GM23338 (cell line): ENCODE measurements at regions not wholly inside any gene's neighbourhood (a gene's known extent, or its start where the extent isn't known, plus 50 kb on each side); places are given as distances from the start of the nearest gene placed in this dataset.

ENCODE experiments used
- ATAC-seq: fragments of 200-7000 bp; cut with Tn5 transposase; 3 replicates; pipeline ENCODE4 v1.9.1; 2020
- DNase-seq: peaks from one replicate; pipeline ENCODE4 v3.0.0-alpha.2; 2015; ENCODE audit warnings: low spot score
- H2AFZ ChIP-seq: fragments of 200-600 bp; sonication (generic); 2 replicates; pipeline ENCODE4 v1.8.0; 2016; ENCODE audit warnings: antibody characterized with exemption, mild to moderate bottlenecking, moderate library complexity
- H3F3A ChIP-seq: fragments of 200-600 bp; sonication (generic); replicated peaks from 2 replicates; pipeline ENCODE4 v1.8.0; 2017; ENCODE audit warnings: antibody characterized with exemption, mixed run types, low read depth
- H3K27ac ChIP-seq: fragments of 200-600 bp; sonication (generic); 2 replicates; pipeline ENCODE4 v1.6.1; 2016; ENCODE audit warnings: low read depth
- H3K27me3 ChIP-seq: fragments of 200-600 bp; sonication (generic); 2 replicates; pipeline ENCODE4 v1.8.0; 2016; ENCODE audit warnings: mild to moderate bottlenecking, mixed run types, moderate library complexity; ENCODE audit not compliant: insufficient read depth
- H3K36me3 ChIP-seq: fragments of 200-600 bp; sonication (generic); 2 replicates; pipeline ENCODE4 v1.8.0; 2016; ENCODE audit warnings: mild to moderate bottlenecking; ENCODE audit not compliant: insufficient read depth
- H3K4me1 ChIP-seq: fragments of 200-600 bp; sonication (generic); 2 replicates; pipeline ENCODE4 v1.8.0; 2016; ENCODE audit warnings: mild to moderate bottlenecking, moderate library complexity; ENCODE audit not compliant: insufficient read depth
- H3K4me2 ChIP-seq: fragments of 200-600 bp; sonication (generic); 2 replicates; pipeline ENCODE4 v1.7.1; 2017; ENCODE audit warnings: mixed run types
- H3K4me3 ChIP-seq: fragments of 200-600 bp; sonication (generic); 2 replicates; pipeline ENCODE4 v1.6.1; 2016; ENCODE audit warnings: mixed run types
- H3K79me2 ChIP-seq: fragments of 200-600 bp; sonication (generic); replicated peaks from 2 replicates; pipeline ENCODE4 v1.8.0; 2017; ENCODE audit warnings: mild to moderate bottlenecking; ENCODE audit not compliant: insufficient read depth
- H3K9me2 ChIP-seq: fragments of 200-600 bp; sonication (generic); 2 replicates; pipeline ENCODE4 v1.8.0; 2017; ENCODE audit not compliant: insufficient read depth
- H4K20me1 ChIP-seq: fragments of 200-600 bp; sonication (generic); replicated peaks from 2 replicates; pipeline ENCODE4 v1.8.0; 2017; ENCODE audit warnings: mild to moderate bottlenecking; ENCODE audit not compliant: insufficient read depth
- H3K27ac Mint-ChIP-seq: 2 replicates; pipeline ENCODE4 v1.8.0; 2020; ENCODE audit warnings: inconsistent platforms, mild to moderate bottlenecking, moderate library complexity, mixed read lengths
- H3K27me3 Mint-ChIP-seq: 3 replicates; pipeline ENCODE4 v1.8.0; 2022; ENCODE audit warnings: low read depth, mild to moderate bottlenecking, moderate library complexity, mixed read lengths, inconsistent platforms; ENCODE audit not compliant: insufficient read depth, poor library complexity
- H3K36me3 Mint-ChIP-seq: 3 replicates; pipeline ENCODE4 v1.8.0; 2021; ENCODE audit warnings: low read depth, mild to moderate bottlenecking, inconsistent platforms, moderate library complexity, mixed read lengths
- H3K4me1 Mint-ChIP-seq: 3 replicates; pipeline ENCODE4 v1.8.0; 2020; ENCODE audit warnings: mild to moderate bottlenecking, inconsistent platforms, mixed read lengths
- H3K4me3 Mint-ChIP-seq: 3 replicates; pipeline ENCODE4 v1.8.0; 2021; ENCODE audit warnings: moderate library complexity, mild to moderate bottlenecking, inconsistent platforms, mixed read lengths
- H3K9me3 Mint-ChIP-seq: 3 replicates; pipeline ENCODE4 v1.8.0; 2020; ENCODE audit warnings: moderate library complexity, mild to moderate bottlenecking, inconsistent platforms, mixed read lengths
- ETS1 ChIP-seq: IDR thresholded peaks from 2 replicates; pipeline ENCODE4 v1.6.1; 2016; ENCODE audit warnings: antibody characterized with exemption
- EZH2 ChIP-seq: fragments of 200-600 bp; sonication (generic); IDR thresholded peaks from one replicate; pipeline ENCODE4 v1.8.0; 2017; ENCODE audit warnings: antibody characterized with exemption, mild to moderate bottlenecking, low read depth; ENCODE audit not compliant: unreplicated experiment
- EZH2phosphoT487 ChIP-seq: fragments of 200-600 bp; sonication (generic); IDR thresholded peaks from one replicate; pipeline ENCODE4 v1.8.1; 2018; ENCODE audit warnings: antibody characterized with exemption; ENCODE audit not compliant: unreplicated experiment
- NANOG ChIP-seq: IDR thresholded peaks from 2 replicates; pipeline ENCODE4 v1.6.1; 2016; ENCODE audit warnings: antibody characterized with exemption, borderline replicate concordance
- POLR2AphosphoS5 ChIP-seq: IDR thresholded peaks from 2 replicates; pipeline ENCODE4 v1.6.1; 2016; ENCODE audit warnings: antibody characterized with exemption, low read depth
- ZNF114 ChIP-seq: fragments of 250-450 bp; sonication (Bioruptor Pico); IDR thresholded peaks from 2 replicates; pipeline ENCODE4 v1.5.0; 2020; ENCODE audit warnings: mild to moderate bottlenecking, moderate library complexity
- ZNF462 ChIP-seq: fragments of 250-450 bp; sonication (Bioruptor Pico); IDR thresholded peaks from 2 replicates; pipeline ENCODE4 v1.5.0; 2020; ENCODE audit warnings: mild to moderate bottlenecking, moderate library complexity

GRCh38 chr1:215399787-215400186, 167.3 kb upstream of the KCTD3 start (continued):
- TF ChIP-seq ZNF462 (CRISPR knock-in tag) = no peak
- no peak for TF ChIP-seq EZH2
- TF ChIP-seq EZH2phosphoT487 = no peak

GRCh38 chr1:215400741-215401140, 166.4 kb upstream of the KCTD3 start:
- no peaks in the 10 kb centered on the region for H3K36me3 Mint-ChIP-seq
- no peaks in the 10 kb centered on the region for H3K9me2 ChIP-seq
- H3K4me1 ChIP-seq = no peaks in the 10 kb centered on the region
- no peak overlapping the region for H3K4me3 Mint-ChIP-seq
- no peak overlapping the region for H3K27ac Mint-ChIP-seq
- H3K4me1 Mint-ChIP-seq = 0 out of 3 replicates have a peak, but pooled peaks cover 6% of the 10 kb centered on the region
- no peaks in the 10 kb centered on the region for H3K27me3 ChIP-seq
- H3K27me3 Mint-ChIP-seq = peaks cover 3% of the 10 kb centered on the region
- ATAC-seq = no peak
- no peak overlapping the region for H3K4me2 ChIP-seq
- H3F3A ChIP-seq = no peaks in the 10 kb centered on the region
- no peaks in the 10 kb centered on the region for H3K9me3 Mint-ChIP-seq
- no peak overlapping the region for H3K4me3 ChIP-seq
- H3K27ac ChIP-seq = no peak overlapping the region
- DNase-seq = no peak
- no peaks in the 10 kb centered on the region for H3K36me3 ChIP-seq
- no peaks in the 10 kb centered on the region for H4K20me1 ChIP-seq
- H3K79me2 ChIP-seq = no peaks in the 10 kb centered on the region
- H2AFZ ChIP-seq = no peak overlapping the region
- TF ChIP-seq ZNF114 (CRISPR knock-in tag) = no peak
- no peak for TF ChIP-seq NANOG
- no peak for TF ChIP-seq POLR2AphosphoS5
- TF ChIP-seq ETS1 = no peak
